K562 (cell line): ENCODE measurements at regions not wholly inside any gene's neighbourhood (a gene's known extent, or its start where the extent isn't known, plus 50 kb on each side); places are given as distances from the start of the nearest gene placed in this dataset.

ENCODE experiments used
- ATAC-seq: fragments of 200-7000 bp; cut with Tn5 transposase; 3 replicates; pipeline ENCODE4 v1.9.1; 2020; ENCODE audit warnings: moderate library complexity
- BruUV-seq: library from RNA; stranded (reverse); fragments of 400-500 nt; replicated peaks from 2 replicates; lab custom pipeline; 2021; lab: Mats Ljungman, UMichigan
- CTCF ChIA-PET: fragments of 300-600 bp; formaldehyde crosslinking; extraction: SDS; loops from one replicate; lab custom pipeline; 2021; ENCODE audit warnings: low intra/inter-chr PET ratio; lab: Yijun Ruan, JAX
- POLR2A ChIA-PET: fragments of 300-600, 350-650 bp; sonication (Branson Sonifier 250); formaldehyde crosslinking; extraction: SDS; loops from one replicate; lab custom pipeline; 2021; ENCODE audit warnings: antibody characterized with exemption, inconsistent platforms; lab: Yijun Ruan, JAX
- DNase-seq, 4 experiments: peaks; one replicate each; pipeline versions ENCODE4 v3.0.0 to v3.0.0-alpha.2; 2011 to 2018; ENCODE audit warnings: low spot score in 3 of 4, mixed read lengths in 3 of 4; ENCODE audit errors: extremely low read depth in 1 of 4
- FAIRE-seq: peaks from 2 replicates; lab custom pipeline; 2011; peaks lifted over from hg19 to GRCh38; lab: Jason Lieb, UNC
- H2AFZ ChIP-seq: 2 replicates; pipeline ENCODE4 v1.6.0; 2011; ENCODE audit warnings: low read depth, low read length, control low read depth, inconsistent platforms
- H3K27ac ChIP-seq: fragments of 200-600 bp; 3 replicates; pipeline ENCODE4 v1.8.0; 2011; ENCODE audit warnings: low read depth, mild to moderate bottlenecking, control low read depth, inconsistent platforms, low read length, moderate library complexity, mixed read lengths; ENCODE audit errors: extremely low read depth
- H3K27me3 ChIP-seq, 2 experiments: fragments of 300-600 bp in 1 of 2; 2 replicates in 1 of 2; 3 replicates in 1 of 2; pipeline versions ENCODE4 v1.6.0 to v1.8.0; 2011; ENCODE audit warnings: inconsistent platforms in 2 of 2, low read length in 2 of 2, mild to moderate bottlenecking in 1 of 2, mixed read lengths in 1 of 2, moderate library complexity in 1 of 2; ENCODE audit not compliant: control insufficient read depth in 2 of 2, insufficient read depth in 2 of 2
- H3K36me3 ChIP-seq: fragments of 300-600 bp; 3 replicates; pipeline ENCODE4 v1.8.0; 2011; ENCODE audit warnings: mild to moderate bottlenecking, low read length, inconsistent platforms; ENCODE audit not compliant: control insufficient read depth, insufficient read depth
- H3K4me1 ChIP-seq, 2 experiments: fragments of 200-600 bp in 1 of 2; replicated peaks in 1 of 2; 2 replicates in 1 of 2; 3 replicates in 1 of 2; pipeline versions ENCODE4 v1.5.1 to v1.8.0; 2011; ENCODE audit warnings: inconsistent platforms in 2 of 2, low read length in 2 of 2, mild to moderate bottlenecking in 1 of 2, mixed read lengths in 1 of 2, moderate library complexity in 1 of 2; ENCODE audit not compliant: control insufficient read depth in 2 of 2, insufficient read depth in 2 of 2
- H3K4me2 ChIP-seq: 2 replicates; pipeline ENCODE4 v1.6.1; 2011; ENCODE audit warnings: low read length, control low read depth, inconsistent platforms, mixed read lengths; ENCODE audit not compliant: insufficient read depth
- H3K4me3 ChIP-seq: fragments of 200-600 bp; sonication (generic), shearing (Covaris generic); 2 replicates; pipeline ENCODE4 v1.5.1; 2016; ENCODE audit warnings: control low read depth, inconsistent platforms
- H3K79me2 ChIP-seq: fragments of 200-600 bp; 3 replicates; pipeline ENCODE4 v1.8.0; 2011; ENCODE audit warnings: low read length, inconsistent platforms; ENCODE audit not compliant: control insufficient read depth, insufficient read depth
- H3K9ac ChIP-seq, 2 experiments: 2 replicates each; pipeline versions ENCODE4 v1.6.0 to v1.6.1; 2011; ENCODE audit warnings: low read depth in 2 of 2, low read length in 2 of 2, control low read depth in 1 of 2, inconsistent platforms in 1 of 2, mild to moderate bottlenecking in 1 of 2, mixed read lengths in 1 of 2; ENCODE audit not compliant: insufficient read depth in 1 of 2
- H3K9me1 ChIP-seq: one replicate; pipeline ENCODE4 v1.6.0; 2011; ENCODE audit warnings: inconsistent platforms, mild to moderate bottlenecking, low read length, moderate library complexity; ENCODE audit not compliant: control insufficient read depth, insufficient read depth
- H3K9me3 ChIP-seq: replicated peaks from 2 replicates; pipeline ENCODE4 v1.5.1; 2011; ENCODE audit warnings: low read depth, low read length, inconsistent platforms; ENCODE audit not compliant: control insufficient read depth, insufficient read depth
- H4K20me1 ChIP-seq: replicated peaks from 2 replicates; pipeline ENCODE4 v1.6.1; 2011; ENCODE audit warnings: low read length, inconsistent platforms, mixed read lengths; ENCODE audit not compliant: control insufficient read depth, insufficient read depth
- BCOR ChIP-seq: fragments of 450-650 bp; IDR thresholded peaks from 2 replicates; pipeline ENCODE4 v1.6.1; 2016
- CREBBP ChIP-seq: IDR thresholded peaks from one replicate; pipeline ENCODE4 v1.6.1; 2012; ENCODE audit warnings: low read depth, mild to moderate bottlenecking, control low read depth, inconsistent platforms, low read length
- DNMT1 ChIP-seq: fragments of 450-650 bp; IDR thresholded peaks from 2 replicates; pipeline ENCODE4 v1.6.1; 2016; ENCODE audit warnings: antibody characterized with exemption, mild to moderate bottlenecking
- FIP1L1 ChIP-seq: fragments of 200-400 bp; formaldehyde crosslinking; IDR thresholded peaks from 2 replicates; pipeline ENCODE4 v1.6.1; 2018; ENCODE audit warnings: mild to moderate bottlenecking, low read depth, low read length; ENCODE audit not compliant: poor library complexity, severe bottlenecking
- POLR2G ChIP-seq: fragments of 200-400 bp; formaldehyde crosslinking; IDR thresholded peaks from 2 replicates; pipeline ENCODE4 v1.6.1; 2017; ENCODE audit warnings: low read depth, mild to moderate bottlenecking, antibody characterized with exemption, low read length, moderate library complexity
- PTRF ChIP-seq: fragments of 450-650 bp; IDR thresholded peaks from 2 replicates; pipeline ENCODE4 v1.6.1; 2016; ENCODE audit warnings: mild to moderate bottlenecking, missing genetic modification characterization, missing compliant biosample characterization
- PTTG1 ChIP-seq: fragments of 450-650 bp; IDR thresholded peaks from 2 replicates; pipeline ENCODE4 v1.6.1; 2016; ENCODE audit warnings: low read depth, mild to moderate bottlenecking, missing genetic modification characterization, missing compliant biosample characterization
- RBM34 ChIP-seq: fragments of 200-400 bp; formaldehyde crosslinking; IDR thresholded peaks from 2 replicates; pipeline ENCODE4 v1.6.1; 2018; ENCODE audit warnings: low read length, borderline replicate concordance; ENCODE audit not compliant: insufficient read depth
- ZFP36 ChIP-seq: fragments of 150-350 bp; IDR thresholded peaks from 2 replicates; pipeline ENCODE4 v1.6.1; 2018; ENCODE audit warnings: low read length, low read depth; ENCODE audit not compliant: partially characterized antibody
- WGBS: fragments of 100-300 bp; shearing (Covaris generic); methylation state at CpG from one replicate; pipeline ENCODE4 v1.1.6; 2016; ENCODE audit warnings: low coverage, mixed read lengths; ENCODE audit not compliant: insufficient coverage; ENCODE audit errors: missing lambda C conversion rate; 5-methylcytosine and 5-hydroxymethylcytosine counted together
- in situ Hi-C: fragments of 300-500 bp; cut with MboI; formaldehyde crosslinking; loops from 4 replicates; pipeline ENCODE4 v1.15.0; 2018; ENCODE audit warnings: inconsistent platforms, mixed read lengths
- intact Hi-C: fragments of 100-400 bp; cut with micrococcal nuclease; formaldehyde crosslinking; loops from 2 replicates; pipeline ENCODE4 v1.14.2; 2022
- TF ChIP-seq, protein P1 (sequence below): fragments of 450-650 bp; IDR thresholded peaks from 2 replicates; pipeline ENCODE4 v1.6.1; 2016; ENCODE audit warnings: antibody characterized with exemption
- TF ChIP-seq, protein P2 (sequence below): fragments of 450-650 bp; formaldehyde crosslinking; IDR thresholded peaks from 2 replicates; pipeline ENCODE4 v1.4.0; 2020; ENCODE audit warnings: mild to moderate bottlenecking
- TF ChIP-seq, protein P3 (sequence below), 2 experiments: fragments of 450-650 bp; IDR thresholded peaks; 2 replicates each; pipeline ENCODE4 v1.6.1; 2018; ENCODE audit warnings: mild to moderate bottlenecking in 2 of 2, low read depth in 1 of 2; ENCODE audit not compliant: partially characterized antibody in 2 of 2

DNA sequence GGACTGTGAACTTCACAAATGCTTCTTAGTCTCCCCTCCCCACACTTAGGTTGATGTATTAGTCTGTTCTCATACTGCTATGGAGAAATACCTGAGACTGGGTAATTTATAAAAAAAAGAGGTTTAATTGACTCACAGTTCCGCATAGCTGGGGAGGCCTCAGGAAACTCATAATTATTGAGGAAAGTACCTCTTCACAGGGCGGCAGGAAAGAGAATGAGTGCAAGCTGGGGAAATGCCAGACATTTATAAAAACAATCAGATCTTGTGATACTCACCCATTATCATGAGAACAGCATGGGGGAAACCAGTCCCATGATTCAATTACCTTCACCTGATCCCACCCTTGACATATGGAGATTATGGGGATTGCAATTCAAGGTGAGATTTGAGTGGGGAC is 178.8 kb downstream of the SLC38A4 start:
- intact Hi-C loops (no loop called here), in situ Hi-C loops (no loop called here)
- FAIRE-seq (no peak), DNase-seq (no peak), ATAC-seq (no peak)
- Histone ChIP-seq H3K9me1 (no peaks in the 10 kb centered on the region), H3K79me2 (no peaks in the 10 kb centered on the region), H3K27ac (no peak overlapping the region), H3K9ac (no peak overlapping the region), H4K20me1 (no peaks in the 10 kb centered on the region), H3K9me3 (peaks cover 2% of the 10 kb centered on the region; the same call in 1 of the 2 replicates), H2AFZ (no peak overlapping the region), H3K4me1 (no peaks in the 10 kb centered on the region; a peak in 1 of 5 replicates), H3K4me3 (no peak overlapping the region), H3K27me3 (no peaks in the 10 kb centered on the region), H3K36me3 (no peaks in the 10 kb centered on the region), H3K4me2 (no peak overlapping the region)
- TF ChIP-seq POLR2G (no peak), BCOR (no peak), PTRF (tag) (no peak), FIP1L1 (no peak), DNMT1 (no peak), RBM34 (no peak), PTTG1 (tag) (no peak), CREBBP (no peak), ZFP36 (no peak)
- TF ChIP-seq, protein P1, sequence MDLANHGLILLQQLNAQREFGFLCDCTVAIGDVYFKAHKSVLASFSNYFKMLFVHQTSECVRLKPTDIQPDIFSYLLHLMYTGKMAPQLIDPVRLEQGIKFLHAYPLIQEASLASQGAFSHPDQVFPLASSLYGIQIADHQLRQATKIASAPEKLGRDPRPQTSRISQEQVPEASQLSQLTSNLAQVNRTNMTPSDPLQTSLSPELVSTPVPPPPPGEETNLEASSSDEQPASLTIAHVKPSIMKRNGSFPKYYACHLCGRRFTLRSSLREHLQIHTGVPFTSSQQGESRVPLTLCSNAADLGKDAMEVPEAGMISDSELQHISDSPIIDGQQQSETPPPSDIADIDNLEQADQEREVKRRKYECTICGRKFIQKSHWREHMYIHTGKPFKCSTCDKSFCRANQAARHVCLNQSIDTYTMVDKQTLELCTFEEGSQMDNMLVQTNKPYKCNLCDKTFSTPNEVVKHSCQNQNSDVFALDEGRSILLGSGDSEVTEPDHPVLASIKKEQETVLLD, result no peak
- TF ChIP-seq, protein P2, sequence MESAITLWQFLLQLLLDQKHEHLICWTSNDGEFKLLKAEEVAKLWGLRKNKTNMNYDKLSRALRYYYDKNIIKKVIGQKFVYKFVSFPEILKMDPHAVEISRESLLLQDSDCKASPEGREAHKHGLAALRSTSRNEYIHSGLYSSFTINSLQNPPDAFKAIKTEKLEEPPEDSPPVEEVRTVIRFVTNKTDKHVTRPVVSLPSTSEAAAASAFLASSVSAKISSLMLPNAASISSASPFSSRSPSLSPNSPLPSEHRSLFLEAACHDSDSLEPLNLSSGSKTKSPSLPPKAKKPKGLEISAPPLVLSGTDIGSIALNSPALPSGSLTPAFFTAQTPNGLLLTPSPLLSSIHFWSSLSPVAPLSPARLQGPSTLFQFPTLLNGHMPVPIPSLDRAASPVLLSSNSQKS (CRISPR knock-in tag), result no peak
- TF ChIP-seq, protein P3, sequence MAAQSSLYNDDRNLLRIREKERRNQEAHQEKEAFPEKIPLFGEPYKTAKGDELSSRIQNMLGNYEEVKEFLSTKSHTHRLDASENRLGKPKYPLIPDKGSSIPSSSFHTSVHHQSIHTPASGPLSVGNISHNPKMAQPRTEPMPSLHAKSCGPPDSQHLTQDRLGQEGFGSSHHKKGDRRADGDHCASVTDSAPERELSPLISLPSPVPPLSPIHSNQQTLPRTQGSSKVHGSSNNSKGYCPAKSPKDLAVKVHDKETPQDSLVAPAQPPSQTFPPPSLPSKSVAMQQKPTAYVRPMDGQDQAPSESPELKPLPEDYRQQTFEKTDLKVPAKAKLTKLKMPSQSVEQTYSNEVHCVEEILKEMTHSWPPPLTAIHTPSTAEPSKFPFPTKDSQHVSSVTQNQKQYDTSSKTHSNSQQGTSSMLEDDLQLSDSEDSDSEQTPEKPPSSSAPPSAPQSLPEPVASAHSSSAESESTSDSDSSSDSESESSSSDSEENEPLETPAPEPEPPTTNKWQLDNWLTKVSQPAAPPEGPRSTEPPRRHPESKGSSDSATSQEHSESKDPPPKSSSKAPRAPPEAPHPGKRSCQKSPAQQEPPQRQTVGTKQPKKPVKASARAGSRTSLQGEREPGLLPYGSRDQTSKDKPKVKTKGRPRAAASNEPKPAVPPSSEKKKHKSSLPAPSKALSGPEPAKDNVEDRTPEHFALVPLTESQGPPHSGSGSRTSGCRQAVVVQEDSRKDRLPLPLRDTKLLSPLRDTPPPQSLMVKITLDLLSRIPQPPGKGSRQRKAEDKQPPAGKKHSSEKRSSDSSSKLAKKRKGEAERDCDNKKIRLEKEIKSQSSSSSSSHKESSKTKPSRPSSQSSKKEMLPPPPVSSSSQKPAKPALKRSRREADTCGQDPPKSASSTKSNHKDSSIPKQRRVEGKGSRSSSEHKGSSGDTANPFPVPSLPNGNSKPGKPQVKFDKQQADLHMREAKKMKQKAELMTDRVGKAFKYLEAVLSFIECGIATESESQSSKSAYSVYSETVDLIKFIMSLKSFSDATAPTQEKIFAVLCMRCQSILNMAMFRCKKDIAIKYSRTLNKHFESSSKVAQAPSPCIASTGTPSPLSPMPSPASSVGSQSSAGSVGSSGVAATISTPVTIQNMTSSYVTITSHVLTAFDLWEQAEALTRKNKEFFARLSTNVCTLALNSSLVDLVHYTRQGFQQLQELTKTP (IDR thresholded peaks at IDR 0.05; ENCODE audit: low read depth in 1 of 2, partially characterized antibody in 2 of 2), result no peak
- CTCF ChIA-PET, result no interaction called here
- no TSS peak for BruUV-seq
- POLR2A ChIA-PET, result no interaction called here
- 38% methylated on average over 2 of the region's 2 CpGs for WGBS
